WI38 (cell line): ENCODE measurements at regions not wholly inside any gene's neighbourhood (a gene's known extent, or its start where the extent isn't known, plus 50 kb on each side); places are given as distances from the start of the nearest gene placed in this dataset.

ENCODE experiments used
- H3K4me3 ChIP-seq: 2 replicates; pipeline ENCODE4 v1.5.1; 2011; ENCODE audit warnings: low read depth, mild to moderate bottlenecking, control low read depth, low read length
- TF ChIP-seq, protein P1 (sequence below): IDR thresholded peaks from 2 replicates; pipeline ENCODE4 v1.5.1; 2012; ENCODE audit warnings: low read depth, mild to moderate bottlenecking, control low read depth, low read length

DNA sequence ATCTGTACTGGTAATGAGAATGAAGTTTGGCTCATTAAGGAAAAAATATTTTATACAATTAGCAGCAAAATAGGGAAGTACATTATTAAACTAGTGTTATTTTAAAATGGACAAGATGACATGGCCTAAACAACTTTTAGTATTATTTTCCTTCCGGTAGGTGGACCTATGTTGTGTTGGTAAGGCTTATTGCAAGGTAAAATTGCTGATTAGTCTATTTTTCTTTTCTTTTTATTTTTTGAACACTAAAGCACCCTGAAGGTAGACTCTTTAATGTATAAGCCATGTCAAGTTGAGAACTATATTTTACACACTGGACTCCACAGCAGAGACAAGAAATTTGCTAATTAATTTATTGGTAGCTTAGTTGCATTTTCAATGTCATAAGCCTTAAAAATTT, 239.5 kb upstream of the POT1 start:
- TF ChIP-seq, protein P1, sequence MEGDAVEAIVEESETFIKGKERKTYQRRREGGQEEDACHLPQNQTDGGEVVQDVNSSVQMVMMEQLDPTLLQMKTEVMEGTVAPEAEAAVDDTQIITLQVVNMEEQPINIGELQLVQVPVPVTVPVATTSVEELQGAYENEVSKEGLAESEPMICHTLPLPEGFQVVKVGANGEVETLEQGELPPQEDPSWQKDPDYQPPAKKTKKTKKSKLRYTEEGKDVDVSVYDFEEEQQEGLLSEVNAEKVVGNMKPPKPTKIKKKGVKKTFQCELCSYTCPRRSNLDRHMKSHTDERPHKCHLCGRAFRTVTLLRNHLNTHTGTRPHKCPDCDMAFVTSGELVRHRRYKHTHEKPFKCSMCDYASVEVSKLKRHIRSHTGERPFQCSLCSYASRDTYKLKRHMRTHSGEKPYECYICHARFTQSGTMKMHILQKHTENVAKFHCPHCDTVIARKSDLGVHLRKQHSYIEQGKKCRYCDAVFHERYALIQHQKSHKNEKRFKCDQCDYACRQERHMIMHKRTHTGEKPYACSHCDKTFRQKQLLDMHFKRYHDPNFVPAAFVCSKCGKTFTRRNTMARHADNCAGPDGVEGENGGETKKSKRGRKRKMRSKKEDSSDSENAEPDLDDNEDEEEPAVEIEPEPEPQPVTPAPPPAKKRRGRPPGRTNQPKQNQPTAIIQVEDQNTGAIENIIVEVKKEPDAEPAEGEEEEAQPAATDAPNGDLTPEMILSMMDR = no peak
- H3K4me3 ChIP-seq = no peak overlapping the region

DNA sequence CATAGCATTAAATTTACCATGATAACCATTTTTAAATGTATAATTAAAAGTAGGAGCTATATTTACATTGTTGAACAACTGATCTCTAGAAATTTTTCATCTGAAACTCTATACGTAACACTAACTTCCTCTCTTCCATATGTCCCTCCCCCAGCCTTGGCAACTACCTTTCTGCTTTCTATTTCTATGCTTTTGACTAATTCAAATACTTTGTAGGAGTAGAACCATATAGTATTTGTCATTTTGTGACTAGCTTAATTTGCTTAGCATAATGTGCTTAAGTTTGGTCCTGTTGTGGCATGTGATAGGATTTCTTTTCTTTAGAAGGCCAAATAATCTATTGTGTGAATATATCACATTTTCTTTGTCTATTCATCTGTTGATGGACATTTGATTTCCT, 225.3 kb upstream of the POT1 start:
- TF ChIP-seq, protein P1 = no peak
- H3K4me3 ChIP-seq = no peak overlapping the region

DNA sequence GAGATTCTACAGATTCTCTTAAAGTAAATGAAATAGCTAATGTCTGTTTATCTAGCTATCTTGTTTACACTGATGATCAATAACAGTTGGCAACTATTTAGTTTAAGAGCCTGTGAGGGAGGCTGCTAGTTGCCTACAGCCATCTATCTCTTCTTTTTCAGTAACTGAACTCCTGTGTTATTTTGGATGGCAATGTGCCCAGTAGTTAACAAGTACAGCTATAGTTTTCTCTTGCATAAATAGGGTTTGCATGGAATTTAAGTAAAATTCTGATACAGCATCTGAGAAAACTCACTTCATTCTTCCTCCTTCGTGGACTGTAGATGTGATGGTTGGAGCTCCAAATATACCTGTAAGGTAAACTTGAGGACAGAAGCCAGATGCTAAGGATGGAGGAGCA, 219.5 kb upstream of the POT1 start:
- TF ChIP-seq, protein P1 = no peak
- H3K4me3 ChIP-seq = no peak overlapping the region

DNA sequence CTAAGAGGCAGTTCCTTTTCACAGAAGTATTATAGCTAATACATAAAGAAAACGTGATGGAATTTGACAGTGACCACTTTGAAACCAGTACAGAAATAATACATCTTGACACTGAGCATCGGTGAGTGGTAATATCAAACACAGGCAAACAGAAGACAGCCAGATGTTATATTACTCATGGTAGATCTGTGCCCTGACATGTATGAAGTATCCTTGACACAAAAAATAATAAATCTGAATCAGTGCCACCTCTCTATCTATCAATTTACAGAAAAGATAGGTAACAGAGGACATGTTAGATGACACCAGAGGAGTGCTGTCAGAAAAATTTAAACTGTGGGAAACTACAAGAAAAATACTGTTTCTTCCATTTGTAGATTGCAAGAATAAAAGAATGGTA, 217.4 kb upstream of the POT1 start:
- TF ChIP-seq, protein P1 = no peak
- H3K4me3 ChIP-seq = no peak overlapping the region

DNA sequence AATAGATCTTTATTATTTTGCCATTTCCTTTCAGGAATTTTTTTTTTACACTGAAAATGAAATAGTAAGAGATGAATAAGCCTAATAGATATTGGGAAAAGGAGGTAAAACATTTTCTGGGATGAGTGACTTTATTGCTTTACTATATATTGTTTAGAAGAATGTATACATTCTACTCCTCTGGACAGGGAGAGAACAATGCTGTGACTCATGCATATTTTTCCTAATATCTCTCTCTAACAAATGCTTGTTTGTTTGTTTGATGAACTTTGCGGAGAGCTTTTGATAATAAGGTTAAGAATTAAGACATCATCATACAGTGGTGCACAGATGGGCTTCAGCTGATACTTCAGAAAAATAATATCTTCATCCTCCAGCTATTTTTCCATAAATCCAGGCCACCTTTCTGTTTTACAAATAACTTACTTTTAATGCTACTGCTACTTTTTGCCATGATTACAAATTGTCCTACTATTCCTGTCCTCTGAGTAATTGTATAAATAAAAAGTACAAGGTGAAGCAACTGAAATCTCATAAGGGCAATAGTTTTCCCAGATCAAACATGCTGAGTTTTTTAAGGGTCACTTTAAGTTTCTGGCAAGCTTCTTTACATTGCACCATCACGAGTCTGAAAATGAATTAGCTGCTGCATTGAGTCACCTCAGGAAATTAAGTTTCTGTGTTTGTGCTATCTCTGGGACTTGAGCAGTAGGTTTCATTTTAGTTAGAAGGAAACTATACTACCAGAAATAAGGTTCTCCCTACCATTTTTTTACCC, 207.3 kb upstream of the POT1 start:
- no peak overlapping the region for H3K4me3 ChIP-seq

DNA sequence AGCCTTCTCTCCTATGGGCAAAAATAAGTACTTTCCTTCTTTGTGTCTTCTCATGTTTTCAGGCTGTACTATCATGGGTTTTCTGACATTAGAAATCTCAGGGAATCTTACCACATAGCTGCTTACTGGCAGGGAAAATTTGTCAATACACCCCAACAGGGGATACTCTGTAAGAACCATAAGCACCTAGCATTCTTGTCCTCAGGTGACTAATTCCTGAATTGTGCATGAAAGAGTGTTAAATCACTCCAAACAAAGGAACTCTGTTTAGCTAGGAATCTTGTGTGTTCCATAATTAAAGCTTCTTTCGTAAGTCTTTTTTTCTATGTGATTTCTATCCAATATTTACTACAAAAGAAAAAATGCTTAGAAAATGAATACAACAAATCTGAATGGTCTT, 206.7 kb upstream of the POT1 start:
- TF ChIP-seq, protein P1 = no peak

More for the DNA sequence above, 207.3 kb upstream of the POT1 start:
- TF ChIP-seq, protein P1 = no peak

DNA sequence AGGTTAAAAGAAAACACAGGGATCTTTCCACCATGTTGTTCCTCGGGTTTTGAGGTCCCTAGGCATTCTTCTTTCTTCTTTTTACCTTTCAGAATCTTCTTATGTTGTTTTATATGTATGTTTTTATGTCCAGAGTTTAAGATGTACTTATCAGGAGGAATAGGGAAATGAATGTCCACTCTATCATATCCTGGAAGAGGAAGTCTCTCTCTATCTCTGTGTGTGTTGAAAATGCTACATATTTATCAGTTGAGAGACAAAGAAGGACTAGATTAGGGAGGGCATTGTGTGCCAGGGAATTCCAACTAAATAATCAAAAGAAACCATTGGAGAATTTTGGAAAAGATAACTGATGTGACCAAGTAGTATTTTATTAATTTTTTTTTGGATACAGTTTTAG, 200.5 kb upstream of the POT1 start:
- TF ChIP-seq, protein P1 = no peak
- H3K4me3 ChIP-seq = no peak overlapping the region

More for the DNA sequence above, 206.7 kb upstream of the POT1 start:
- H3K4me3 ChIP-seq = no peak overlapping the region
